GM19438 (cell line): ENCODE measurements at regions not wholly inside any gene's neighbourhood (a gene's known extent, or its start where the extent isn't known, plus 50 kb on each side); places are given as distances from the start of the nearest gene placed in this dataset.

ENCODE experiments used
- ATAC-seq: cut with Tn5 transposase; IDR thresholded peaks from one replicate; pipeline ENCODE4 v1.9.1; 2021; ENCODE audit warnings: low read depth; ENCODE audit not compliant: unreplicated experiment

- ATAC-seq: no peak
Measured at GRCh38 chr6:169048865-169049205, 204.8 kb downstream of the THBS2 start.

GRCh38 chr6:169048185-169048864, 205.3 kb downstream of the THBS2 start:
- no peak for ATAC-seq

GRCh38 chr6:169047345-169047744, 206.3 kb downstream of the THBS2 start:
- ATAC-seq: no peak

- no peak for ATAC-seq
Measured at GRCh38 chr6:169046483-169047192, 207.0 kb downstream of the THBS2 start.

GRCh38 chr6:169046021-169046420, 207.6 kb downstream of the THBS2 start:
- ATAC-seq: no peak

GRCh38 chr6:169045486-169045885, 208.2 kb downstream of the THBS2 start:
- no peak for ATAC-seq

GRCh38 chr6:169044381-169045230, 209.0 kb downstream of the THBS2 start:
- ATAC-seq: no peak

GRCh38 chr6:169042061-169042460, 211.6 kb downstream of the THBS2 start:
- ATAC-seq: no peak

- ATAC-seq: no peak
Measured at GRCh38 chr6:169041078-169041477, 212.6 kb downstream of the THBS2 start.

GRCh38 chr6:169038691-169039090, 215.0 kb downstream of the THBS2 start:
- no peak for ATAC-seq

- ATAC-seq: no peak
Measured at GRCh38 chr6:169035385-169036240, 218.0 kb downstream of the THBS2 start.

GRCh38 chr6:169034516-169035167, 219.0 kb downstream of the THBS2 start:
- ATAC-seq: no peak

GRCh38 chr6:169029861-169030260, 223.8 kb downstream of the THBS2 start:
- no peak for ATAC-seq

GRCh38 chr6:169028343-169028742, 225.3 kb downstream of the THBS2 start:
- no peak for ATAC-seq

- ATAC-seq: no peak
Measured at GRCh38 chr6:169026175-169026574, 227.5 kb downstream of the THBS2 start.

- no peak for ATAC-seq
Measured at GRCh38 chr6:169024047-169024660, 229.5 kb downstream of the THBS2 start.

GRCh38 chr6:169023161-169023874, 230.3 kb downstream of the THBS2 start:
- ATAC-seq: no peak

- no peak for ATAC-seq
Measured at GRCh38 chr6:169022079-169022478, 231.6 kb downstream of the THBS2 start.

GRCh38 chr6:169020821-169021220, 232.8 kb downstream of the THBS2 start:
- ATAC-seq: no peak
